K562 (cell line): ENCODE measurements at regions not wholly inside any gene's neighbourhood (a gene's known extent, or its start where the extent isn't known, plus 50 kb on each side); places are given as distances from the start of the nearest gene placed in this dataset.

Experiments used
- ATAC-seq: fragments of 200-7000 bp; cut with Tn5 transposase; 3 replicates; pipeline ENCODE4 v1.9.1; 2020; ENCODE audit warnings: moderate library complexity
- BruUV-seq: library from RNA; stranded (reverse); fragments of 400-500 nt; replicated peaks from 2 replicates; lab custom pipeline; 2021; lab: Mats Ljungman, UMichigan
- CTCF ChIA-PET: fragments of 300-600 bp; formaldehyde crosslinking; extraction: SDS; loops from one replicate; lab custom pipeline; 2021; ENCODE audit warnings: low intra/inter-chr PET ratio; lab: Yijun Ruan, JAX
- POLR2A ChIA-PET: fragments of 300-600, 350-650 bp; sonication (Branson Sonifier 250); formaldehyde crosslinking; extraction: SDS; loops from one replicate; lab custom pipeline; 2021; ENCODE audit warnings: antibody characterized with exemption, inconsistent platforms; lab: Yijun Ruan, JAX
- DNase-seq, 4 experiments: peaks; one replicate each; pipeline versions ENCODE4 v3.0.0 to v3.0.0-alpha.2; 2011 to 2018; ENCODE audit warnings: low spot score in 3 of 4, mixed read lengths in 3 of 4; ENCODE audit errors: extremely low read depth in 1 of 4
- FAIRE-seq: peaks from 2 replicates; lab custom pipeline; 2011; peaks lifted over from hg19 to GRCh38; lab: Jason Lieb, UNC
- H2AFZ ChIP-seq: 2 replicates; pipeline ENCODE4 v1.6.0; 2011; ENCODE audit warnings: low read depth, low read length, control low read depth, inconsistent platforms
- H3K27ac ChIP-seq: fragments of 200-600 bp; 3 replicates; pipeline ENCODE4 v1.8.0; 2011; ENCODE audit warnings: low read depth, mild to moderate bottlenecking, control low read depth, inconsistent platforms, low read length, moderate library complexity, mixed read lengths; ENCODE audit errors: extremely low read depth
- H3K27me3 ChIP-seq, 2 experiments: fragments of 300-600 bp in 1 of 2; 2 replicates in 1 of 2; 3 replicates in 1 of 2; pipeline versions ENCODE4 v1.6.0 to v1.8.0; 2011; ENCODE audit warnings: inconsistent platforms in 2 of 2, low read length in 2 of 2, mild to moderate bottlenecking in 1 of 2, mixed read lengths in 1 of 2, moderate library complexity in 1 of 2; ENCODE audit not compliant: control insufficient read depth in 2 of 2, insufficient read depth in 2 of 2
- H3K36me3 ChIP-seq: fragments of 300-600 bp; 3 replicates; pipeline ENCODE4 v1.8.0; 2011; ENCODE audit warnings: mild to moderate bottlenecking, low read length, inconsistent platforms; ENCODE audit not compliant: control insufficient read depth, insufficient read depth
- H3K4me1 ChIP-seq, 2 experiments: fragments of 200-600 bp in 1 of 2; replicated peaks in 1 of 2; 2 replicates in 1 of 2; 3 replicates in 1 of 2; pipeline versions ENCODE4 v1.5.1 to v1.8.0; 2011; ENCODE audit warnings: inconsistent platforms in 2 of 2, low read length in 2 of 2, mild to moderate bottlenecking in 1 of 2, mixed read lengths in 1 of 2, moderate library complexity in 1 of 2; ENCODE audit not compliant: control insufficient read depth in 2 of 2, insufficient read depth in 2 of 2
- H3K4me2 ChIP-seq: 2 replicates; pipeline ENCODE4 v1.6.1; 2011; ENCODE audit warnings: low read length, control low read depth, inconsistent platforms, mixed read lengths; ENCODE audit not compliant: insufficient read depth
- H3K4me3 ChIP-seq: fragments of 200-600 bp; sonication (generic), shearing (Covaris generic); 2 replicates; pipeline ENCODE4 v1.5.1; 2016; ENCODE audit warnings: control low read depth, inconsistent platforms
- H3K79me2 ChIP-seq: fragments of 200-600 bp; 3 replicates; pipeline ENCODE4 v1.8.0; 2011; ENCODE audit warnings: low read length, inconsistent platforms; ENCODE audit not compliant: control insufficient read depth, insufficient read depth
- H3K9ac ChIP-seq, 2 experiments: 2 replicates each; pipeline versions ENCODE4 v1.6.0 to v1.6.1; 2011; ENCODE audit warnings: low read depth in 2 of 2, low read length in 2 of 2, control low read depth in 1 of 2, inconsistent platforms in 1 of 2, mild to moderate bottlenecking in 1 of 2, mixed read lengths in 1 of 2; ENCODE audit not compliant: insufficient read depth in 1 of 2
- H3K9me1 ChIP-seq: one replicate; pipeline ENCODE4 v1.6.0; 2011; ENCODE audit warnings: inconsistent platforms, mild to moderate bottlenecking, low read length, moderate library complexity; ENCODE audit not compliant: control insufficient read depth, insufficient read depth
- H3K9me3 ChIP-seq: replicated peaks from 2 replicates; pipeline ENCODE4 v1.5.1; 2011; ENCODE audit warnings: low read depth, low read length, inconsistent platforms; ENCODE audit not compliant: control insufficient read depth, insufficient read depth
- H4K20me1 ChIP-seq: replicated peaks from 2 replicates; pipeline ENCODE4 v1.6.1; 2011; ENCODE audit warnings: low read length, inconsistent platforms, mixed read lengths; ENCODE audit not compliant: control insufficient read depth, insufficient read depth
- CLOCK ChIP-seq: fragments of 250-450 bp; sonication (Bioruptor Pico); IDR thresholded peaks from 2 replicates; pipeline ENCODE4 v1.4.0; 2020; ENCODE audit warnings: mild to moderate bottlenecking, moderate library complexity, borderline replicate concordance
- POLR2A ChIP-seq: fragments of 450-650 bp; conservative IDR thresholded peaks from 2 replicates; pipeline ENCODE4 v1.6.1; 2016
- POLR2AphosphoS5 ChIP-seq: IDR thresholded peaks from 2 replicates; pipeline ENCODE4 v1.6.1; 2011; ENCODE audit warnings: mild to moderate bottlenecking, low read depth, low read length, moderate library complexity; ENCODE audit not compliant: control insufficient read depth, insufficient read depth
- RBBP5 ChIP-seq: fragments of 200-600 bp; sonication (generic); IDR thresholded peaks from 2 replicates; pipeline ENCODE4 v1.6.1; 2012; ENCODE audit warnings: borderline replicate concordance, mild to moderate bottlenecking, low read length, control low read depth, inconsistent platforms; ENCODE audit not compliant: insufficient read depth, poor library complexity, severe bottlenecking
- ZFP36 ChIP-seq: fragments of 150-350 bp; IDR thresholded peaks from 2 replicates; pipeline ENCODE4 v1.6.1; 2018; ENCODE audit warnings: low read length, low read depth; ENCODE audit not compliant: partially characterized antibody
- WGBS: fragments of 100-300 bp; shearing (Covaris generic); methylation state at CpG from one replicate; pipeline ENCODE4 v1.1.6; 2016; ENCODE audit warnings: low coverage, mixed read lengths; ENCODE audit not compliant: insufficient coverage; ENCODE audit errors: missing lambda C conversion rate; 5-methylcytosine and 5-hydroxymethylcytosine counted together
- in situ Hi-C: fragments of 300-500 bp; cut with MboI; formaldehyde crosslinking; loops from 4 replicates; pipeline ENCODE4 v1.15.0; 2018; ENCODE audit warnings: inconsistent platforms, mixed read lengths
- intact Hi-C: fragments of 100-400 bp; cut with micrococcal nuclease; formaldehyde crosslinking; loops from 2 replicates; pipeline ENCODE4 v1.14.2; 2022

GRCh38 chr11:87460842-87461637 lies 423.3 kb downstream of the TMEM135 start:
- H4K20me1 ChIP-seq: no peaks in the 10 kb centered on the region
- H3K79me2 ChIP-seq: no peaks in the 10 kb centered on the region
- intact Hi-C loops (no loop called here), in situ Hi-C loops (no loop called here)
- 2% methylated on average over 4 of the region's 4 CpGs for WGBS
- H3K36me3 ChIP-seq: no peaks in the 10 kb centered on the region
- ATAC-seq: no peak
- H3K4me1 ChIP-seq: no peaks in the 10 kb centered on the region
- no peak overlapping the region for H3K4me2 ChIP-seq
- FAIRE-seq: no peak
- H3K9ac ChIP-seq: no peak overlapping the region
- H3K9me1 ChIP-seq: no peaks in the 10 kb centered on the region
- ChIA-PET POLR2A (no interaction called here), CTCF (no interaction called here)
- no peak for DNase-seq
- TF ChIP-seq POLR2A (no peak), POLR2AphosphoS5 (no peak), ZFP36 (peak; percentile 73), CLOCK (CRISPR knock-in tag) (no peak), RBBP5 (no peak)
- H3K27me3 ChIP-seq: no peaks in the 10 kb centered on the region
- no TSS peak for BruUV-seq
- no peak overlapping the region for H3K27ac ChIP-seq
- H3K4me3 ChIP-seq: no peak overlapping the region
- H3K9me3 ChIP-seq: no peaks in the 10 kb centered on the region
- no peak overlapping the region for H2AFZ ChIP-seq
